HG02885 (cell line): ENCODE measurements at regions not wholly inside any gene's neighbourhood (a gene's known extent, or its start where the extent isn't known, plus 50 kb on each side); places are given as distances from the start of the nearest gene placed in this dataset.
"Not testable (repeated sequence)": the region's sequence is repeated elsewhere in the genome, so short reads cannot be mapped to it uniquely, and the experiment has no call there.

ENCODE experiments used
- ATAC-seq: cut with Tn5 transposase; IDR thresholded peaks from one replicate; pipeline ENCODE4 v1.9.1; 2021; ENCODE audit warnings: mild to moderate bottlenecking; ENCODE audit not compliant: unreplicated experiment, poor library complexity

GRCh38 chr9:89670114-89670513 is 65.3 kb downstream of the GADD45G start:
- ATAC-seq, result no peak

- no peak for ATAC-seq
Measured at GRCh38 chr9:89670801-89671434, 66.1 kb downstream of the GADD45G start.

GRCh38 chr9:89674667-89675057 is 69.8 kb downstream of the GADD45G start:
- no peak for ATAC-seq

GRCh38 chr9:89675058-89675742 is 70.4 kb downstream of the GADD45G start:
- no peak for ATAC-seq

- no peak for ATAC-seq
Measured at GRCh38 chr9:89676281-89676680, 71.5 kb downstream of the GADD45G start.

GRCh38 chr9:89677702-89678395 is 73.0 kb downstream of the GADD45G start:
- no peak for ATAC-seq

DNA sequence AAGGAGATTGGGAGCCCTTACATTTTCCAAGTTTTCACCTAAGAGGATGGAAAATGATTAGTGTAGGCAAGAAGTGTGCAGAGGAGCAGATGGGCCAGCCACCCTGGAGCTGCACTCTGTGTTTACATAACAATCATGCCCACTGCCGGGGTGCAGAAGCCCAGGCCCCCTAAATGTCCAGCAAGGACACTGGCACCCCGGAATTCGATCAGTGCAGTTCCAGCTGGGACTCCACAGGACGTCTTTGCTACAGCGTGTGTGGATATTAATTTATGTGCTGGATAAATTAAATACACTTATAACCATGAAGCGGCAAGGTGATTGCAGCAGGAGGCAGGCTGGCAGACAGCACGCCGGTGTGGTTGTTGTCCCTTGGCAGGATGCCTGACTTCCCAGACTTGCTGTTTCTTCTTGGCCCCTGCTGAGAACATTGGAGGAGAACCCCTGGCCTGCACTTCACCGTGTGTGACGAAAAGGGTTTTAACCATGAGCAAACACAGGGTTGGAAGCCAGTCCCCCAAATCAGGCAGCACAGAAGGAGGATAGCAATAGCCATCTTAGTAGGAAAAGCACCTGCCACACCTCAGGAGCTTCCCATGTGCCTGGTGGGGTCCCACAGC is 73.7 kb downstream of the GADD45G start:
- ATAC-seq, result no peak

DNA sequence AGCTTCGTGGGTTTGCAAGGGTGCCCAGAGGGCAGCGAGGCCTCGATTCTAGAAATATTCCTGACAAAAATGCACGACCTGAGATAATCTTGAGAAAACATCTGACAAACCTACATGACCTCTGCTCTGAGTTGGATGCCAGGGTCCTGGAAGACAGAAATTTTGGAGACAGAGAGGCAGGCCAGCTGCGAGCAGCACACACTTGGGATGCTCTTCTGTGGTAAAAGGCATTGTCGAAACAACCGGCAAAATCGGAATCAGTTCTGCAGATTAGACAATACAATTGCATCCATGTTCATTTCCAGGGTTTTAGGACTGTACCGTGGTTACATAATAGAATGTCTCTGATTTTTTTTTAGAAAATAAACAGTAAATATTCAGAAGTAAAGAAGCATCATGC is 74.2 kb downstream of the GADD45G start:
- ATAC-seq, result no peak

DNA sequence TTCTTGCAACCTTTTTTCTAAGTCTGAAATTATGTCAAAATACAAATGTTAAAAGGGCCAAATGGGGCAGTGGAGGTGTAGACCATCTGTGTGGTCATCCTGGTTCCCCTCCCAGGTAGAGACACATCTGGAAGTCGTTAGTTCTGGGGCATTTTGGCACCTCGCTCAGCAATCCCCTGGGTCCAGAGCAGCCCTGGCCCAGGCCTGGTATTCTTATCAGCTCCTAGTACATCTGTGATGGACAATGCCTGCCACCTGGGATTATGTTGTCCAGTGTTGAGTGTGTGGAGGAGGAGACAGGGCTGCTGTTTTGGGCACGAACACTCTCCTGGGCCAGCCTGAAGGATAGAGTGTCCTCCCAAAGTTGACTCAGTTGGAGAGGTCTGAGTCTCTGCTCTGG is 74.8 kb downstream of the GADD45G start:
- ATAC-seq, result no peak

GRCh38 chr9:89680547-89681467 is 76.0 kb downstream of the GADD45G start:
- no peak for ATAC-seq

DNA sequence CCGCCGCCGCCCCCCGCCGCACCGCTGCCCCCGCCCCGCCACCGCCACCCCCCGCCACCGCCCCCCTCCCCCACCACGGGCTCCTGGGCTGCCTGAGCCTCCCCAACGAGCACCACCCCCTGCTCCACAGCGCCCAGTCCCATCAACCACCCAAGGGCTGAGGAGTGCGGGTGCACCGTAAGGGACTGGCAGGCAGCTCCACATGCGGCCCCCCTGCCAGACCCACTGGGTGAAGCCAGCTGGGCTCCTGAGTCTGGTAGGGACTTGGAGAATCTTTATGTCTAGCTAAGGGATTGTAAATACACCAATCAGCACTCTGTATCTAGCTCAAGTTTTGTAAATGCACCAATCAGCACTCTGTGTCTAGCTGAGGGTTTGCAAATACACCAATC is 76.7 kb downstream of the GADD45G start:
- not testable (repeated sequence) for ATAC-seq

- ATAC-seq, result no peak
Measured at GRCh38 chr9:89683626-89684025, 78.8 kb downstream of the GADD45G start.

GRCh38 chr9:89684218-89684617 is 79.4 kb downstream of the GADD45G start:
- no peak for ATAC-seq

DNA sequence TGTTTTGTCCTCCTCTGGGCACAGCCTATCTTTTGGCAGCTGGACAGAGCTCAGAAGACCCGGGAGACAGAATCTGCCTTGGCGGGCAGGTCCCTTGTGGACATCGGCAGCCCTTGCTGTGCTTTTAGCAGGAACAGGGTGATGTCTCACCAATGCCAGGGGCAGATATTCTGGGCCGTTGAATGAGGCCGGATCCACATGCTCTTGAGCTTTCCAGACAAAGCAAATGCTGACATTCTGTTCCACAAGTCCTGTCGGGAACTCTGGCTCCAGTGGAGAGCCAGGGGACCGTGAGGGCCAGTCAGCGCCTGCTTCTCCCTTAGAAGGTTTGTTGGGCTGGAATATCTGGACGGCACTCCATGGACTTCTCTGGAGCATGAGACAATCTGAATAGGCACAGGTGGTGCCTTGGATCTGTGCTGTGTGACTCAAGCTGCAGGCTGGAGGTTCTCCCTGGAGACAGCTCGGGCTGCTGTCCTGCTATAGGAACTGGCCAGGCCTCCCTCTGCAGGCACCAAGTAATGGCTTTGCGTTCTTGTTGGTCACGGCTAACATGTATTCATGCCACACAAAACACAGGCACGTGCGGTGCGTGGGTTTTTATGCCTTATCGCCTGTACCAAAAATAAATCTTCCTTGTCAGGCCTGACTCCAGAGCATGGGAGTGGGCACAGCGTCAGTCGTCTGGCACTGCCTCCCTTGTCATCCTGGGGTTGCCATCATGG is 80.3 kb downstream of the GADD45G start:
- ATAC-seq, result no peak

DNA sequence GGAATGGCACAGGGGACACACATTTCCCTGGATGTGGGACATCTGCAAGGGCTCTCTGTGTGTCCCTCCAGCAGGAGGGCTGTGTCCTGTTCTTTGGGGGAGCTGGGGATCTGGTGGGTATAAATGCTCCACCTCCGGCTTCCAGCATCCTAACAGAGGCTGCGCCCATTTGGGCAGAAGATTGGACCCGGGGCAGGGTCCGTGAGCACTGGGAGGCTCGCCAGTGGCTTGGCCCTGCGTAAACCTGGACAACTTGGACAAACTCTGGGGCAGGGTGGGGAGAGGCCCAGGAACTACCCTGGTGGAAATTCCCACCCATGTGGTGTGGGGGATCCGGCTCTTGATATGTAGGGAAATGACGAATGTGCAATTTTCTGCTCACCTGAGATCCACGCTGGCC is 80.9 kb downstream of the GADD45G start:
- no peak for ATAC-seq

DNA sequence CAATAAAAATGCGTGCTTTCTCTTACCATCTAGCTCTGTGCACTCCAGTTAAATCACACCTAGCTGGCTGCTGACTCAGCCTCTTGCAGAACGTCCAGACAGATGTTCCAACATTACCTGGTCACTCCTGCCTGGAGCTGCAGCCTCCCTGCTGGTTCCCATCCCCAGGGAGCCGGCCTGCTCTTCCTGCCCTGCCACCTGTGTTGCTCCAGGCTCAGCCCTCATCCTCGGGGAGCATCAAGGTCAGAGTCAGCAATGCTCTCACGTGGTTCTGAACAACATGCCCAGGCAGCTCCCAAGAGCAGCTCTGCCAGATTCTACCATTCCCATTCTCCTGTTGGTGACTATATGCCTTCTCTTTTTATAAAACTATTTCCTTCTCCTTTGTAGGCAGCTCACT is 81.3 kb downstream of the GADD45G start:
- ATAC-seq, result no peak

DNA sequence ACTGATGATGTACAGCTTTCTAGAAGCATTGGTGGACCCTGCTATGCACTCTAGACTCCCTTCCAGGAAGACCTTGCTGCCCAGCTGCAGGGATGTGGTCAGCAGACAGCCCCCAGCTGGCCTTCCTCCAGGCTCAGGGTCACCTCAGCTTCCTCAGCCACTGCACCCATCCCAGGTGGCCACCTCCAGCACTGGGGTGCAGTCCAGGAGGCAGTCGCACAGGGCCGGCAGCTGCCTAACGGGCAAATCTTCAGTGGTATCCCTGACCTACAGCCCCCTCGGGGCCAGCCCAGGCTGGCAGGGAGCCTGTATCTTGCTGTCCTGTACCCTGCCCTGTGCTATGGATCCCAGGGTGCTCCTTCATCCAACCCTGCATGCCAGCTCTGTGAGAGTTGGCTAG is 81.8 kb downstream of the GADD45G start:
- ATAC-seq, result no peak

GRCh38 chr9:89687188-89687587 is 82.4 kb downstream of the GADD45G start:
- ATAC-seq, result no peak

DNA sequence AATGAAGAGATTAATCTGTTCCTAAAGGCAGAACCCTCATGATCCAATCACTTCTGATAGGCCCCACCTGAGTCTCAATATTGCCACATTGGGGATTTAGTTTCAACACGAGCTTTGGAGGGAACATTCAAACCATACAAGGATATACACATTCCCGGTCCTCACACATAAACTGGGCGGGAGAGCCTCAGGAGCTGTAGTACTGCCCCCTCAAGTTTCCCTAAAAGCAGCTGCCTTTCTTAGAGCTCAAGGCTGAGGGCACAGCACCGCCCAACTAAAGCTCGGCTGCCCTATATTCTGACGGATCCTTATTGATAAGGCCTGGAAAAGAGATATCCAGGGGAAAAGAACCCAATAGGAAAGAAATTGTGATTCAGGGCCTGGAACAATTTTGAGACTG is 83.0 kb downstream of the GADD45G start:
- no peak for ATAC-seq

GRCh38 chr9:89689321-89689720 is 84.5 kb downstream of the GADD45G start:
- ATAC-seq, result not testable (repeated sequence)
